ENCODE measurements at regions not wholly inside any gene's neighbourhood (a gene's known extent, or its start where the extent isn't known, plus 50 kb on each side); places are given as distances from the start of the nearest gene placed in this dataset.

DNA sequence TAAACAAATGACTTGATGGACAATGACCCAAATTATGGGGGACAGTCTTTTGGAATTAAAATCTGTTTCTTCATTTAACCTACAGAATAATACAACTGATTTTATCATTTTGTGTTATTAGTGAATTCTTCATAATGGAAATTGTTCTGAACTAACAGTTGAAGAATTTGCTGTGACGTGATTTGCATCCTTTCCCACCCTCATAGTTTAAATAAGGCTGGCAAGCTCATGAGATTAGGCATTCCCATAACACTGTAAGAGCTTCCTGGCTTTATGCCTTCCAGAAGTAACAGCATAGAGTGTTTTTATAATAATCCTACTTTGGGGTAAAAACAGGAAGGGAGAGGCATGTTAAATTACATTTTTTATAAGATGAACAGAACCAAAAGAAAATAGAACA is 95.7 kb downstream of the ATP6V1G3 start:
- Histone ChIP-seq H4K20me1 (ENCODE audit: insufficient read depth, low read length) (no peaks in the 10 kb centered on the region), H3K9ac (ENCODE audit: insufficient read depth, low read length, poor library complexity, severe bottlenecking) (no peak overlapping the region), H3K36me3 (replicated peaks in 1 of 2; ENCODE audit: control insufficient read depth in 1 of 2, insufficient read depth in 2 of 2, low read length in 2 of 2) (no peaks in the 10 kb centered on the region), H3K4me3 (replicated peaks in 1 of 3; ENCODE audit: low read depth in 2 of 3, low read length in 3 of 3) (no peak overlapping the region), H2AFZ (ENCODE audit: insufficient read depth, low read depth, low read length, poor library complexity, severe bottlenecking) (no peak overlapping the region), H3K27ac (ENCODE audit: low read depth in 1 of 2, low read length in 2 of 2) (no peak overlapping the region), H3K79me2 (ENCODE audit: insufficient read depth, low read length) (no peaks in the 10 kb centered on the region), H3K27me3 (ENCODE audit: control insufficient read depth in 2 of 2, insufficient read depth in 2 of 2, low read length in 2 of 2) (no peaks in the 10 kb centered on the region), H3K9me3 (replicated peaks in 1 of 2; ENCODE audit: control insufficient read depth in 1 of 2, insufficient read depth in 1 of 2, low read length in 2 of 2) (no peaks in the 10 kb centered on the region), H3K4me2 (replicated peaks; ENCODE audit: extremely low read depth, low read length, poor library complexity, severe bottlenecking) (no peak overlapping the region), H3K4me1 (ENCODE audit: control insufficient read depth in 1 of 2, insufficient read depth in 2 of 2, low read length in 2 of 2) (no peaks in the 10 kb centered on the region)
- Mint-ChIP-seq H3K27ac (no peak overlapping the region), H3K4me1 (no peaks in the 10 kb centered on the region), H3K27me3 (ENCODE audit: low read depth in 3 of 3) (peaks cover 1 to 2% (median 1%) of the 10 kb centered on the region in 3 donors), H3K9me3 (no peaks in the 10 kb centered on the region), H3K4me3 (no peak overlapping the region), H3K36me3 (no peaks in the 10 kb centered on the region)
- TF ChIP-seq, protein P1, sequence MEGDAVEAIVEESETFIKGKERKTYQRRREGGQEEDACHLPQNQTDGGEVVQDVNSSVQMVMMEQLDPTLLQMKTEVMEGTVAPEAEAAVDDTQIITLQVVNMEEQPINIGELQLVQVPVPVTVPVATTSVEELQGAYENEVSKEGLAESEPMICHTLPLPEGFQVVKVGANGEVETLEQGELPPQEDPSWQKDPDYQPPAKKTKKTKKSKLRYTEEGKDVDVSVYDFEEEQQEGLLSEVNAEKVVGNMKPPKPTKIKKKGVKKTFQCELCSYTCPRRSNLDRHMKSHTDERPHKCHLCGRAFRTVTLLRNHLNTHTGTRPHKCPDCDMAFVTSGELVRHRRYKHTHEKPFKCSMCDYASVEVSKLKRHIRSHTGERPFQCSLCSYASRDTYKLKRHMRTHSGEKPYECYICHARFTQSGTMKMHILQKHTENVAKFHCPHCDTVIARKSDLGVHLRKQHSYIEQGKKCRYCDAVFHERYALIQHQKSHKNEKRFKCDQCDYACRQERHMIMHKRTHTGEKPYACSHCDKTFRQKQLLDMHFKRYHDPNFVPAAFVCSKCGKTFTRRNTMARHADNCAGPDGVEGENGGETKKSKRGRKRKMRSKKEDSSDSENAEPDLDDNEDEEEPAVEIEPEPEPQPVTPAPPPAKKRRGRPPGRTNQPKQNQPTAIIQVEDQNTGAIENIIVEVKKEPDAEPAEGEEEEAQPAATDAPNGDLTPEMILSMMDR (IDR thresholded peaks at IDR 0.05), result no peak
- DNase-seq, result no peak
- WGBS (ENCODE audit: insufficient coverage), result no CpG with 5 or more reads among the region's 1 CpG
- intact Hi-C loops (cut with micrococcal nuclease), result no loop called here

DNA sequence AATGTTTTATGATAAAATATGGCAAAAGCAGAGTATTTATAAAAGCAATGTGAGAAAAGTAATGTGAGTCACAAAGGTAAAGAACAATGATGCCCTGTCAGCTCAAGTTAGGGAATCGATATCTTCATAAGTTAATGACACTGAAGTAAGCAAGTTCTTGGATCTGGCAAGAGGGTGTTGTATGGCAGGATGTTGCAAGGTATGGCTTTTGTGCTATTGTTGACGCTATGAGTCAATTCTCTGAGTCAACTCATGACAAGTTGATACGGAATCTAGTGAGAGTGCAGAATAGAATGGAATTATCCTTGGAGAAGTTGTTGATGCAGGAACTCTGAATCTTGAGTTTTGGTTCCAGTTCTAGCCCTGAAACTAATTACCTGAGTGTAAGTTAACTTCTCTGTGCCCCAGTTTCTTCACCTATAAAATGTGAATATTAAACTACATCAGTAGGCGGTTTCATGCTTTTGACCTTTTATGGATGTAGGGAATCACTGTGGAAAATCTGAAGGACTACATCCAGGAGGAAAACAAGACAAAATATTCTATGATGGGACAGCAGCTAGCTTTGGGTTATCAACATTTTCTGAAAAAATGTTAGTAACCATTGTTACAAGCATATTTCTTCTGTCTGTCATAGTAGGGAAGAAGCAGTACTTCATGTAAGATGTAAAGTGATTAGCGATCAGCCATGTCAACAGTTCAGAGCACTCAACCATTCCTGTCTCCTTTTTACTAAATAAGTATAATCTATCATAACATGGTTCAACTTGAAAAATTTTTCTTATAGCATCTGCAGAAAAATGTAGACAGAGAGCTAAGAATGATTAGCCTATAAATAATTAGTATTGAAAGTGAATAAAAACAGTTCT is 96.9 kb downstream of the ATP6V1G3 start:
- 100% methylated on average over 3 of the region's 5 CpGs for WGBS (ENCODE audit: insufficient coverage)
- H3K27ac Mint-ChIP-seq, result no peak overlapping the region

More for the DNA sequence above, 96.9 kb downstream of the ATP6V1G3 start:
- Histone ChIP-seq H4K20me1 (ENCODE audit: insufficient read depth, low read length) (no peaks in the 10 kb centered on the region), H3K9me3 (replicated peaks in 1 of 2; ENCODE audit: control insufficient read depth in 1 of 2, insufficient read depth in 1 of 2, low read length in 2 of 2) (no peaks in the 10 kb centered on the region), H3K36me3 (replicated peaks in 1 of 2; ENCODE audit: control insufficient read depth in 1 of 2, insufficient read depth in 2 of 2, low read length in 2 of 2) (no peaks in the 10 kb centered on the region), H3K4me3 (replicated peaks in 1 of 3; ENCODE audit: low read depth in 2 of 3, low read length in 3 of 3) (no peak overlapping the region), H3K4me1 (ENCODE audit: control insufficient read depth in 1 of 2, insufficient read depth in 2 of 2, low read length in 2 of 2) (no peaks in the 10 kb centered on the region), H3K4me2 (replicated peaks; ENCODE audit: extremely low read depth, low read length, poor library complexity, severe bottlenecking) (no peak overlapping the region), H3K9ac (ENCODE audit: insufficient read depth, low read length, poor library complexity, severe bottlenecking) (no peak overlapping the region), H2AFZ (ENCODE audit: insufficient read depth, low read depth, low read length, poor library complexity, severe bottlenecking) (no peak overlapping the region), H3K27me3 (ENCODE audit: control insufficient read depth in 2 of 2, insufficient read depth in 2 of 2, low read length in 2 of 2) (no peaks in the 10 kb centered on the region), H3K79me2 (ENCODE audit: insufficient read depth, low read length) (no peaks in the 10 kb centered on the region), H3K27ac (ENCODE audit: low read depth in 1 of 2, low read length in 2 of 2) (no peak overlapping the region)
- intact Hi-C loops (cut with micrococcal nuclease), result no loop called here
- H3K36me3 Mint-ChIP-seq, result no peaks in the 10 kb centered on the region
- no peak overlapping the region for H3K4me3 Mint-ChIP-seq
- peaks cover 1 to 2% (median 1%) of the 10 kb centered on the region in 3 donors for H3K27me3 Mint-ChIP-seq (ENCODE audit: low read depth in 3 of 3)
- TF ChIP-seq, protein P1 (IDR thresholded peaks at IDR 0.05), result no peak
- no peak for DNase-seq
- H3K9me3 Mint-ChIP-seq, result no peaks in the 10 kb centered on the region
- peaks cover 7% of the 10 kb centered on the region for H3K4me1 Mint-ChIP-seq

Measured in CD14-positive monocyte (primary cell).